HG03354 (cell line): ENCODE measurements at regions not wholly inside any gene's neighbourhood (a gene's known extent, or its start where the extent isn't known, plus 50 kb on each side); places are given as distances from the start of the nearest gene placed in this dataset.
"Not testable (repeated sequence)": the region's sequence is repeated elsewhere in the genome, so short reads cannot be mapped to it uniquely, and the experiment has no call there.

ENCODE experiments used
- ATAC-seq: cut with Tn5 transposase; IDR thresholded peaks from one replicate; pipeline ENCODE4 v1.9.1; 2021; ENCODE audit warnings: mild to moderate bottlenecking; ENCODE audit not compliant: unreplicated experiment, poor library complexity, severe bottlenecking

GRCh38 chr11:41519696-41520095, 60.2 kb upstream of the LRRC4C start:
- no peak for ATAC-seq

- ATAC-seq = no peak
Measured at GRCh38 chr11:41522391-41522790, 62.9 kb upstream of the LRRC4C start.

GRCh38 chr11:41522899-41523672, 63.6 kb upstream of the LRRC4C start:
- ATAC-seq = no peak

- no peak for ATAC-seq
Measured at GRCh38 chr11:41527530-41527929, 68.1 kb upstream of the LRRC4C start.

GRCh38 chr11:41532413-41532812, 73.0 kb upstream of the LRRC4C start:
- ATAC-seq = no peak

GRCh38 chr11:41533761-41534160, 74.3 kb upstream of the LRRC4C start:
- no peak for ATAC-seq

- no peak for ATAC-seq
Measured at GRCh38 chr11:41534391-41534790, 74.9 kb upstream of the LRRC4C start.

GRCh38 chr11:41534861-41535260, 75.4 kb upstream of the LRRC4C start:
- ATAC-seq = no peak

GRCh38 chr11:41536021-41536568, 76.6 kb upstream of the LRRC4C start:
- no peak for ATAC-seq

GRCh38 chr11:41544902-41545301, 85.5 kb upstream of the LRRC4C start:
- not testable (repeated sequence) for ATAC-seq

- ATAC-seq = no peak
Measured at GRCh38 chr11:41578421-41579051, 119.1 kb upstream of the LRRC4C start.

- no peak for ATAC-seq
Measured at GRCh38 chr11:41579546-41579945, 120.1 kb upstream of the LRRC4C start.

GRCh38 chr11:41609511-41609910, 150.1 kb upstream of the LRRC4C start:
- no peak for ATAC-seq

- no peak for ATAC-seq
Measured at GRCh38 chr11:41612415-41612814, 153.0 kb upstream of the LRRC4C start.

GRCh38 chr11:41613326-41613725, 153.9 kb upstream of the LRRC4C start:
- ATAC-seq = no peak

- ATAC-seq = no peak
Measured at GRCh38 chr11:41622707-41623359, 163.4 kb upstream of the LRRC4C start.

GRCh38 chr11:41659985-41660384, 200.5 kb upstream of the LRRC4C start:
- no peak for ATAC-seq

GRCh38 chr11:41660585-41660984, 201.1 kb upstream of the LRRC4C start:
- no peak for ATAC-seq

GRCh38 chr11:41665441-41666360, 206.2 kb upstream of the LRRC4C start:
- no peak for ATAC-seq
